Kidney capillary endothelial cell (primary cell): ENCODE measurements at regions not wholly inside any gene's neighbourhood (a gene's known extent, or its start where the extent isn't known, plus 50 kb on each side); places are given as distances from the start of the nearest gene placed in this dataset.
"Not testable (repeated sequence)": the region's sequence is repeated elsewhere in the genome, so short reads cannot be mapped to it uniquely, and the experiment has no call there.

ENCODE experiments used
- DNase-seq: peaks from one replicate; pipeline ENCODE4 v3.0.0-alpha.2; 2018; ENCODE audit warnings: low spot score

GRCh38 chrX:73944563-73944908 is 92.0 kb upstream of the XIST start:
- DNase-seq, result no peak

GRCh38 chrX:73943693-73944562 is 91.4 kb upstream of the XIST start:
- peak; percentile 91 for DNase-seq

- no peak for DNase-seq
Observed at GRCh38 chrX:73940893-73941470, 88.5 kb upstream of the XIST start.

- not testable (repeated sequence) for DNase-seq
Observed at GRCh38 chrX:73937843-73938242, 85.3 kb upstream of the XIST start.

GRCh38 chrX:73932522-73932921 is 80.0 kb upstream of the XIST start:
- no peak for DNase-seq

GRCh38 chrX:73930300-73930699 is 77.8 kb upstream of the XIST start:
- no peak for DNase-seq

- DNase-seq, result no peak
Observed at GRCh38 chrX:73922856-73923455, 70.4 kb upstream of the XIST start.

GRCh38 chrX:73916931-73917667 is 64.6 kb upstream of the XIST start:
- peak; percentile 96 for DNase-seq

GRCh38 chrX:73916489-73916888 is 64.0 kb upstream of the XIST start:
- DNase-seq, result no peak

- not testable (repeated sequence) for DNase-seq
Observed at GRCh38 chrX:73914792-73915191, 62.3 kb upstream of the XIST start.

- no peak for DNase-seq
Observed at GRCh38 chrX:73913580-73913979, 61.1 kb upstream of the XIST start.

- not testable (repeated sequence) for DNase-seq
Observed at GRCh38 chrX:73911946-73912345, 59.4 kb upstream of the XIST start.

GRCh38 chrX:73905749-73906374 is 53.3 kb upstream of the XIST start:
- not testable (repeated sequence) for DNase-seq

- no peak for DNase-seq
Observed at GRCh38 chrX:73903941-73904340, 51.4 kb upstream of the XIST start.
